Smooth muscle cell (in vitro differentiated cells): ENCODE measurements at regions not wholly inside any gene's neighbourhood (a gene's known extent, or its start where the extent isn't known, plus 50 kb on each side); places are given as distances from the start of the nearest gene placed in this dataset.

Experiments used
- DNase-seq: peaks from one replicate; lab custom pipeline; 2025; ENCODE audit not compliant: unreplicated experiment; lab: John Stamatoyannopoulos, UW
- H2AFZ ChIP-seq: fragments of 200-600 bp; sonication (generic); 2 replicates; pipeline ENCODE4 v1.6.0; 2016; ENCODE audit warnings: antibody characterized with exemption, low read depth, mild to moderate bottlenecking
- H3F3A ChIP-seq: fragments of 200-600 bp; sonication (generic); 2 replicates; pipeline ENCODE4 v1.6.0; 2017; ENCODE audit warnings: antibody characterized with exemption, low read depth
- H3K27ac ChIP-seq: fragments of 200-600 bp; sonication (generic); 2 replicates; pipeline ENCODE4 v1.5.1; 2016; ENCODE audit warnings: low read depth, mild to moderate bottlenecking
- H3K27me3 ChIP-seq: fragments of 200-600 bp; sonication (generic); 2 replicates; pipeline ENCODE4 v1.6.1; 2016; ENCODE audit warnings: low read depth, mild to moderate bottlenecking
- H3K36me3 ChIP-seq: fragments of 200-600 bp; sonication (generic); 2 replicates; pipeline ENCODE4 v1.5.1; 2016; ENCODE audit warnings: low read depth
- H3K4me1 ChIP-seq: fragments of 200-600 bp; sonication (generic); 2 replicates; pipeline ENCODE4 v1.5.1; 2016; ENCODE audit warnings: low read depth
- H3K4me2 ChIP-seq: fragments of 200-600 bp; sonication (generic); 2 replicates; pipeline ENCODE4 v1.6.0; 2016; ENCODE audit warnings: mild to moderate bottlenecking
- H3K4me3 ChIP-seq: fragments of 200-600 bp; sonication (generic); 2 replicates; pipeline ENCODE4 v1.5.1; 2016; ENCODE audit warnings: mild to moderate bottlenecking
- H3K79me2 ChIP-seq: fragments of 200-600 bp; sonication (generic); 2 replicates; pipeline ENCODE4 v1.6.0; 2016; ENCODE audit warnings: low read depth, mild to moderate bottlenecking
- H3K9ac ChIP-seq: fragments of 200-600 bp; sonication (generic); 2 replicates; pipeline ENCODE4 v1.6.0; 2016; ENCODE audit warnings: low read depth
- H3K9me3 ChIP-seq: fragments of 200-600 bp; sonication (generic); replicated peaks from 2 replicates; pipeline ENCODE4 v1.5.1; 2016; ENCODE audit warnings: low read depth
- H4K20me1 ChIP-seq: fragments of 200-600 bp; sonication (generic); 2 replicates; pipeline ENCODE4 v1.6.0; 2016; ENCODE audit warnings: low read depth
- WGBS: methylation state at CpG from one replicate; pipeline ENCODE4 v1.1.7; 2016; ENCODE audit warnings: low lambda C conversion rate; 5-methylcytosine and 5-hydroxymethylcytosine counted together
- TF ChIP-seq, protein P1 (sequence below): fragments of 200-600 bp; sonication (generic); IDR thresholded peaks from 2 replicates; pipeline ENCODE4 v1.5.1; 2017; ENCODE audit warnings: borderline replicate concordance, mild to moderate bottlenecking, antibody characterized with exemption; ENCODE audit not compliant: insufficient read depth, poor library complexity, severe bottlenecking

DNA sequence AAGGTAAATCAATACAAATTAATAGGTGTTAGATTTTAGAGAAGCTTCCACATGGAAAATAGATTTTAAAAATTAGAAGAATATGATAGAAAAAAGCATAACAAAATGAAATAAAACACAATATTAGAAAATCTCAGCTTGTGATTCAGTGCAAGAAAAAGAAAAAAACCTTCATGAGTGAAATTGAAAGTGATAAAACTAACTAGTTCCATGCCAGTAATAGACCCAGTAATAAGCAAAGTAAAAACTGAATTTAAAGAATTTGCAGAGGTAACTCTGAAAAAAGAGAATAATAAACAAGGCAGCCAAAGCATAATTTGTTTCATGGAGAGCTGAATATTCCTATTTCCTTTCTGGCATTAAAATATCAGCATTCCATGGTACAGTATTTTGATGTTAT lies 174.3 kb upstream of the TENM3 start:
- H3K27ac ChIP-seq: no peak overlapping the region
- no peaks in the 10 kb centered on the region for H3K36me3 ChIP-seq
- no peak overlapping the region for H3K4me2 ChIP-seq
- H2AFZ ChIP-seq: no peak overlapping the region
- no peak overlapping the region for H3K4me3 ChIP-seq
- H3F3A ChIP-seq: no peaks in the 10 kb centered on the region
- H3K9me3 ChIP-seq: no peaks in the 10 kb centered on the region
- H3K79me2 ChIP-seq: no peaks in the 10 kb centered on the region
- no peaks in the 10 kb centered on the region for H4K20me1 ChIP-seq
- H3K9ac ChIP-seq: no peak overlapping the region
- DNase-seq: no peak
- H3K4me1 ChIP-seq: no peaks in the 10 kb centered on the region
- H3K27me3 ChIP-seq: no peaks in the 10 kb centered on the region
- TF ChIP-seq, protein P1, sequence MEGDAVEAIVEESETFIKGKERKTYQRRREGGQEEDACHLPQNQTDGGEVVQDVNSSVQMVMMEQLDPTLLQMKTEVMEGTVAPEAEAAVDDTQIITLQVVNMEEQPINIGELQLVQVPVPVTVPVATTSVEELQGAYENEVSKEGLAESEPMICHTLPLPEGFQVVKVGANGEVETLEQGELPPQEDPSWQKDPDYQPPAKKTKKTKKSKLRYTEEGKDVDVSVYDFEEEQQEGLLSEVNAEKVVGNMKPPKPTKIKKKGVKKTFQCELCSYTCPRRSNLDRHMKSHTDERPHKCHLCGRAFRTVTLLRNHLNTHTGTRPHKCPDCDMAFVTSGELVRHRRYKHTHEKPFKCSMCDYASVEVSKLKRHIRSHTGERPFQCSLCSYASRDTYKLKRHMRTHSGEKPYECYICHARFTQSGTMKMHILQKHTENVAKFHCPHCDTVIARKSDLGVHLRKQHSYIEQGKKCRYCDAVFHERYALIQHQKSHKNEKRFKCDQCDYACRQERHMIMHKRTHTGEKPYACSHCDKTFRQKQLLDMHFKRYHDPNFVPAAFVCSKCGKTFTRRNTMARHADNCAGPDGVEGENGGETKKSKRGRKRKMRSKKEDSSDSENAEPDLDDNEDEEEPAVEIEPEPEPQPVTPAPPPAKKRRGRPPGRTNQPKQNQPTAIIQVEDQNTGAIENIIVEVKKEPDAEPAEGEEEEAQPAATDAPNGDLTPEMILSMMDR: no peak

DNA sequence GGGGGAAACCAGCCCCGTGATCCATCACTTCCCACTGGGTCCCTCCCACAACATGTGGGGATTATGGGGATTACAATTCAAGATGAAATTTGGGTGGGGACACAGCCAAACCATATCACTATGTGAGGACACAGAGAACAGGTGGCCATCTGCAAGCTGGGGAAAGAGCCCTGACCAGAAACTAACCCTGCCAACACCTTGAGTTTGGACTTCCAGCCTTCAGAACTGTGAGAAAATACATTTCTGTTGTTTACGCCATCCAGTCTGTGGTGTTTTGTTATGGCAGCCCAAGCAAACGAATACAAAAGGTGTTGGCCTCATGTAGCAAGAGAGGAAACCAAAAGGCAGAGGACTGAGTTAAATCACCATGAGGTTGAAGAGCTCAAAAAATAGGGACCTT lies 169.9 kb upstream of the TENM3 start:
- Histone ChIP-seq H3K36me3 (no peaks in the 10 kb centered on the region), H3K9ac (no peak overlapping the region), H3K27ac (no peak overlapping the region), H3K4me3 (no peak overlapping the region), H3K9me3 (no peaks in the 10 kb centered on the region), H4K20me1 (no peaks in the 10 kb centered on the region), H3F3A (no peaks in the 10 kb centered on the region), H2AFZ (no peak overlapping the region), H3K79me2 (no peaks in the 10 kb centered on the region), H3K27me3 (no peaks in the 10 kb centered on the region), H3K4me1 (no peaks in the 10 kb centered on the region), H3K4me2 (no peak overlapping the region)
- 89% methylated on average over 3 of the region's 3 CpGs for WGBS
- DNase-seq: no peak
- TF ChIP-seq, protein P1: no peak

DNA sequence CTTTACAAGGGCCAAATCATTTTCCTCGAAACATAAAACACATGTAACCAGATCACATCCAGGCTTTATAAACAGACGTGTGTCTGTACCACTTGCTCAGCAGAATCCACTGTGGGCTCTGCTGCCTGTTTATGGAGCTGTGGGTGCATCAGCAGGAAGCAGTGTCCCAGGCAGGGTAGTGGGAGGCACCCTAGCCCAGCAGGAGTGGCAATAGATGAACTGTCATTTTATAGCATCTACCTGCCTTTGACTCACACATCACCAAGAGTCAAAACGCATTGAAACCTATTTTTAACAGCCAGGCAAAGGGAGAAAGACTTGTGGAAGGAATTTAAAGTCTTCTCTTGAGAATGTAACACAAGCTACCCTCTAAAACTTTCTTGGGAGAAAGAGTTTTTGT lies 169.1 kb upstream of the TENM3 start:
- H2AFZ ChIP-seq: no peak overlapping the region
- no peak overlapping the region for H3K27ac ChIP-seq
- H3K4me1 ChIP-seq: no peaks in the 10 kb centered on the region
- no peaks in the 10 kb centered on the region for H3K79me2 ChIP-seq
- H3K27me3 ChIP-seq: no peaks in the 10 kb centered on the region
- H3F3A ChIP-seq: no peaks in the 10 kb centered on the region
- H3K4me3 ChIP-seq: no peak overlapping the region
- TF ChIP-seq, protein P1: no peak
- H3K9me3 ChIP-seq: no peaks in the 10 kb centered on the region
- H3K36me3 ChIP-seq: no peaks in the 10 kb centered on the region
- no peak overlapping the region for H3K9ac ChIP-seq
- H4K20me1 ChIP-seq: no peaks in the 10 kb centered on the region
- WGBS: 51% methylated on average over 3 of the region's 3 CpGs
- no peak overlapping the region for H3K4me2 ChIP-seq
- DNase-seq: no peak

DNA sequence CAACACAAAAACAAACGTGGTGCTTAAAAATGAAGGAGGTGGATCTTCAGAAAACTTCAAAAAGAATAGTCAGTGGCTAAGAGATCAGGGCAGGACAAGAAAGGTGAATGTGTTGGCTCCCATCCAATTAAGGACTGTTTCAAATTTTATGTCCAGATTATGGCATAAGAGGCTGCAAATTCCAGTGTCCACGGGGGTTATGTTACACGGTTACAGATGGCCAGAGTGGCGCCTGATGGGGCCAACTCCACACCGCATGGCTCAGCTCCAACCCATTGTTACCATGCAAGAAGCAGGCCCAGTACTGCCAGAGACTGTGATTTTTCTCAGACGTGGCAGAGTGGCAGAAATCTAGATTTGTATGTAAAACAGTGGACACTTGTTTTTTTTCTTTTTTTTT lies 168.4 kb upstream of the TENM3 start:
- TF ChIP-seq, protein P1: no peak
- 92% methylated on average over 6 of the region's 6 CpGs for WGBS
- Histone ChIP-seq H3K4me2 (no peak overlapping the region), H2AFZ (no peak overlapping the region), H3K9ac (no peak overlapping the region), H3F3A (no peaks in the 10 kb centered on the region), H3K4me1 (no peaks in the 10 kb centered on the region), H3K9me3 (no peaks in the 10 kb centered on the region), H3K4me3 (no peak overlapping the region), H3K27me3 (no peaks in the 10 kb centered on the region), H3K79me2 (no peaks in the 10 kb centered on the region), H3K27ac (no peak overlapping the region), H3K36me3 (no peaks in the 10 kb centered on the region), H4K20me1 (no peaks in the 10 kb centered on the region)
- no peak for DNase-seq
